ENCODE measurements at regions not wholly inside any gene's neighbourhood (a gene's known extent, or its start where the extent isn't known, plus 50 kb on each side); places are given as distances from the start of the nearest gene placed in this dataset.

DNA sequence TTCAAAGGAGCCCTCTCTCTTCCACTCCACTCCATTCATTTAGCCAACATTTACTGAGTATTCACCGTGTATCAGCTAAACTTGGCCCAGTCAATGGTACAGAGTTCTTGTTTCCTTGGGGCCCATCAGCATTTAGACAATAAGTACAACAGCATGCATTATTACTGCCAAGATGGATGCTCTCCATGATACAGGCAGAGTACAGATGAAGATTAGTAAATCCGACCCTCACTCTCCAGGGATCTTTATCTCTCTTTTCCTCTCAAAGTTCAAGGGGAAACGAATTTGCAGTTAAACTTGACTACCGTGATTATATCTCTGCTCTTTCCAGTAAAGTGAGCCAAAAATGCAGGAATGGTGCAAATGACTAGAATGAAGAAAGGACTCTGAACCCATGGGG, 184.6 kb upstream of the DUSP10 start:
- no peak for DNase-seq
- no peaks in the 10 kb centered on the region for H3K4me1 ChIP-seq (ENCODE audit: insufficient read depth, low read length)
- no peak overlapping the region for H3K9ac ChIP-seq (ENCODE audit: extremely low read depth, insufficient read length, low read length)
- no peak overlapping the region for H2BK12ac ChIP-seq (ENCODE audit: insufficient read length, low read depth, low read length)
- H3K23me2 ChIP-seq (ENCODE audit: insufficient read length, low read depth, low read length, poor library complexity, severe bottlenecking), result no peaks in the 10 kb centered on the region
- H2BK120ac ChIP-seq (ENCODE audit: low read depth, low read length, poor library complexity, severe bottlenecking), result no peak overlapping the region
- H3K27me3 Mint-ChIP-seq (ENCODE audit: low read depth), result no peaks in the 10 kb centered on the region; the same call in 1 of the 2 replicates
- no peak overlapping the region for H3K56ac ChIP-seq (ENCODE audit: insufficient read length, low read depth, low read length)
- H4K20me1 ChIP-seq (ENCODE audit: control insufficient read depth, insufficient read depth, insufficient read length), result no peaks in the 10 kb centered on the region
- no peaks in the 10 kb centered on the region for H3K27me3 ChIP-seq (ENCODE audit: insufficient read depth, low read length)
- peaks cover 0 to 4% of the 10 kb centered on the region in 2 experiments; a peak in 1 of 4 replicates for H3K4me1 Mint-ChIP-seq
- no peak overlapping the region for H4K5ac ChIP-seq (ENCODE audit: insufficient read length, low read depth, low read length)
- H4K8ac ChIP-seq (replicated peaks; ENCODE audit: insufficient read length, low read depth, low read length), result no peak overlapping the region
- no peak overlapping the region for H3K27ac Mint-ChIP-seq
- no peaks in the 10 kb centered on the region for H3K9me3 Mint-ChIP-seq
- H2BK5ac ChIP-seq (ENCODE audit: insufficient read length, low read length), result no peak overlapping the region
- no peak overlapping the region for H3K4ac ChIP-seq (ENCODE audit: low read depth, low read length)
- H3K79me1 ChIP-seq (ENCODE audit: insufficient read depth, low read depth, low read length, poor library complexity, severe bottlenecking), result no peaks in the 10 kb centered on the region
- H3K79me2 ChIP-seq (ENCODE audit: insufficient read depth, low read length), result no peaks in the 10 kb centered on the region
- no peaks in the 10 kb centered on the region for H3K36me3 Mint-ChIP-seq (ENCODE audit: insufficient read depth in 1 of 3, low read depth in 3 of 3)
- no CpG with 5 or more reads among the region's 4 CpGs for WGBS (ENCODE audit: extremely low coverage, insufficient read length, low lambda C conversion rate)
- H2BK15ac ChIP-seq (ENCODE audit: low read depth, low read length), result no peak overlapping the region
- H3K9me3 ChIP-seq (ENCODE audit: control insufficient read depth, low read depth, low read length), result no peaks in the 10 kb centered on the region
- no peak overlapping the region for H2AK5ac ChIP-seq (ENCODE audit: insufficient read length, low read length)
- no peak overlapping the region for H2BK20ac ChIP-seq (ENCODE audit: low read depth, low read length, poor library complexity, severe bottlenecking)
- no peak overlapping the region for H3K23ac ChIP-seq (ENCODE audit: insufficient read length, low read depth, low read length)
- no peak overlapping the region for H3K27ac ChIP-seq (ENCODE audit: insufficient read length, low read depth, low read length)
- H3K4me3 Mint-ChIP-seq, result no peak overlapping the region
- no peak overlapping the region for H3T11ph ChIP-seq (ENCODE audit: low read length)
- H3K4me2 ChIP-seq (ENCODE audit: insufficient read depth, insufficient read length, low read length), result no peak overlapping the region
- H2AFZ ChIP-seq (ENCODE audit: low read length), result no peak overlapping the region
- H3K14ac ChIP-seq (ENCODE audit: insufficient read depth, low read length), result no peak overlapping the region
- H4K91ac ChIP-seq (ENCODE audit: insufficient read length, low read depth, low read length), result no peak overlapping the region
- no peak overlapping the region for H3K18ac ChIP-seq (ENCODE audit: insufficient read length, low read depth, low read length)
- TF ChIP-seq, protein P1, sequence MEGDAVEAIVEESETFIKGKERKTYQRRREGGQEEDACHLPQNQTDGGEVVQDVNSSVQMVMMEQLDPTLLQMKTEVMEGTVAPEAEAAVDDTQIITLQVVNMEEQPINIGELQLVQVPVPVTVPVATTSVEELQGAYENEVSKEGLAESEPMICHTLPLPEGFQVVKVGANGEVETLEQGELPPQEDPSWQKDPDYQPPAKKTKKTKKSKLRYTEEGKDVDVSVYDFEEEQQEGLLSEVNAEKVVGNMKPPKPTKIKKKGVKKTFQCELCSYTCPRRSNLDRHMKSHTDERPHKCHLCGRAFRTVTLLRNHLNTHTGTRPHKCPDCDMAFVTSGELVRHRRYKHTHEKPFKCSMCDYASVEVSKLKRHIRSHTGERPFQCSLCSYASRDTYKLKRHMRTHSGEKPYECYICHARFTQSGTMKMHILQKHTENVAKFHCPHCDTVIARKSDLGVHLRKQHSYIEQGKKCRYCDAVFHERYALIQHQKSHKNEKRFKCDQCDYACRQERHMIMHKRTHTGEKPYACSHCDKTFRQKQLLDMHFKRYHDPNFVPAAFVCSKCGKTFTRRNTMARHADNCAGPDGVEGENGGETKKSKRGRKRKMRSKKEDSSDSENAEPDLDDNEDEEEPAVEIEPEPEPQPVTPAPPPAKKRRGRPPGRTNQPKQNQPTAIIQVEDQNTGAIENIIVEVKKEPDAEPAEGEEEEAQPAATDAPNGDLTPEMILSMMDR (conservative IDR thresholded peaks at IDR 0.05), result no peak
